SK-N-SH treated with all-trans-retinoic acid at 6 μM for 48 hours (cell line): ENCODE measurements at regions not wholly inside any gene's neighbourhood (a gene's known extent, or its start where the extent isn't known, plus 50 kb on each side); places are given as distances from the start of the nearest gene placed in this dataset.

Experiments used
- ATAC-seq: fragments of 200-7000 bp; cut with Tn5 transposase; 3 replicates; pipeline ENCODE4 v1.9.1; 2020; ENCODE audit warnings: mild to moderate bottlenecking, moderate library complexity
- ARNTL ChIP-seq: fragments of 450-650 bp; formaldehyde crosslinking; IDR thresholded peaks from 2 replicates; pipeline ENCODE4 v1.5.0; 2020; ENCODE audit warnings: low read depth, mild to moderate bottlenecking, moderate library complexity, borderline replicate concordance
- BACH2 ChIP-seq: fragments of 250-450 bp; sonication (Bioruptor Pico); IDR thresholded peaks from 2 replicates; pipeline ENCODE4 v1.9.0; 2021; ENCODE audit warnings: mild to moderate bottlenecking, borderline replicate concordance
- CSDC2 ChIP-seq: fragments of 250-450 bp; sonication (Bioruptor Pico); IDR thresholded peaks from 2 replicates; pipeline ENCODE4 v1.5.0; 2020; ENCODE audit warnings: mild to moderate bottlenecking, moderate library complexity
- CSRNP3 ChIP-seq: fragments of 250-450 bp; sonication (Bioruptor Pico); IDR thresholded peaks from 2 replicates; pipeline ENCODE4 v1.5.1; 2021; ENCODE audit warnings: mild to moderate bottlenecking, moderate library complexity
- ESRRG ChIP-seq: fragments of 250-450 bp; sonication (Bioruptor Pico); IDR thresholded peaks from 2 replicates; pipeline ENCODE4 v1.6.1; 2021; ENCODE audit warnings: mild to moderate bottlenecking
- GLIS3 ChIP-seq: fragments of 250-450 bp; sonication (Bioruptor Pico); IDR thresholded peaks from 2 replicates; pipeline ENCODE4 v1.5.0; 2020; ENCODE audit warnings: mild to moderate bottlenecking, moderate library complexity
- ISL1 ChIP-seq: fragments of 250-450 bp; sonication (Bioruptor Pico); IDR thresholded peaks from 2 replicates; pipeline ENCODE4 v2.1.2; 2022; ENCODE audit warnings: mild to moderate bottlenecking, moderate library complexity
- OSR1 ChIP-seq: fragments of 250-450 bp; sonication (Bioruptor Pico); IDR thresholded peaks from 2 replicates; pipeline ENCODE4 v1.8.0; 2022; ENCODE audit warnings: moderate library complexity, mild to moderate bottlenecking, inconsistent platforms
- PATZ1 ChIP-seq: fragments of 250-450 bp; sonication (Bioruptor Pico); IDR thresholded peaks from 2 replicates; pipeline ENCODE4 v1.8.0; 2020; ENCODE audit warnings: mild to moderate bottlenecking, moderate library complexity, borderline replicate concordance
- POU6F1 ChIP-seq: fragments of 250-450 bp; sonication (Bioruptor Pico); IDR thresholded peaks from 2 replicates; pipeline ENCODE4 v1.8.0; 2021; ENCODE audit warnings: low read depth, mild to moderate bottlenecking, moderate library complexity, borderline replicate concordance
- PPARA ChIP-seq: fragments of 250-450 bp; sonication (Bioruptor Pico); IDR thresholded peaks from 2 replicates; pipeline ENCODE4 v1.5.0; 2020; ENCODE audit warnings: mild to moderate bottlenecking, borderline replicate concordance
- RARB ChIP-seq: fragments of 250-450 bp; sonication (Bioruptor Pico); IDR thresholded peaks from 2 replicates; pipeline ENCODE4 v1.8.0; 2021; ENCODE audit warnings: mild to moderate bottlenecking, moderate library complexity
- TCF4 ChIP-seq: fragments of 250-450 bp; sonication (Bioruptor Pico); IDR thresholded peaks from 2 replicates; pipeline ENCODE4 v1.8.0; 2021; ENCODE audit warnings: mild to moderate bottlenecking, moderate library complexity, borderline replicate concordance
- TOX ChIP-seq: fragments of 250-450 bp; sonication (Bioruptor Pico); IDR thresholded peaks from 2 replicates; pipeline ENCODE4 v1.8.0; 2021; ENCODE audit warnings: mild to moderate bottlenecking, moderate library complexity, borderline replicate concordance
- TSHZ2 ChIP-seq: fragments of 250-450 bp; sonication (Bioruptor Pico); IDR thresholded peaks from 2 replicates; pipeline ENCODE4 v1.5.0; 2020; ENCODE audit warnings: mild to moderate bottlenecking, moderate library complexity
- ZC3H10 ChIP-seq: fragments of 250-450 bp; sonication (Bioruptor Pico); IDR thresholded peaks from 2 replicates; pipeline ENCODE4 v1.5.1; 2021; ENCODE audit warnings: mild to moderate bottlenecking, moderate library complexity
- ZFP3 ChIP-seq: fragments of 250-450 bp; sonication (Bioruptor Pico); IDR thresholded peaks from 2 replicates; pipeline ENCODE4 v1.5.0; 2020; ENCODE audit warnings: mild to moderate bottlenecking, moderate library complexity
- ZFP30 ChIP-seq: fragments of 450-650 bp; formaldehyde crosslinking; IDR thresholded peaks from 2 replicates; pipeline ENCODE4 v1.5.0; 2022; ENCODE audit warnings: mild to moderate bottlenecking, moderate library complexity
- ZNF70 ChIP-seq: fragments of 450-650 bp; formaldehyde crosslinking; IDR thresholded peaks from 2 replicates; pipeline ENCODE4 v1.5.0; 2020; ENCODE audit warnings: mild to moderate bottlenecking, moderate library complexity
- ZNF8 ChIP-seq: fragments of 450-650 bp; formaldehyde crosslinking; IDR thresholded peaks from 2 replicates; pipeline ENCODE4 v1.5.0; 2020; ENCODE audit warnings: mild to moderate bottlenecking, moderate library complexity

- no peak for TF ChIP-seq ZNF70 (CRISPR knock-in tag)
- TF ChIP-seq TOX (CRISPR knock-in tag), result no peak
- TF ChIP-seq PATZ1 (CRISPR knock-in tag), result no peak
- TF ChIP-seq ARNTL, result no peak
- no peak for TF ChIP-seq ZC3H10 (CRISPR knock-in tag)
- TF ChIP-seq GLIS3 (CRISPR knock-in tag), result no peak
- no peak for TF ChIP-seq ZFP30 (CRISPR knock-in tag)
- TF ChIP-seq CSDC2 (CRISPR knock-in tag), result no peak
- TF ChIP-seq BACH2, result no peak
- no peak for TF ChIP-seq RARB (CRISPR knock-in tag)
- no peak for TF ChIP-seq OSR1 (CRISPR knock-in tag)
- no peak for TF ChIP-seq ESRRG (CRISPR knock-in tag)
- TF ChIP-seq ISL1 (CRISPR knock-in tag), result no peak
- TF ChIP-seq PPARA (CRISPR knock-in tag), result no peak
- no peak for TF ChIP-seq ZFP3 (CRISPR knock-in tag)
- TF ChIP-seq TCF4 (CRISPR knock-in tag), result no peak
- TF ChIP-seq ZNF8 (CRISPR knock-in tag), result no peak
- TF ChIP-seq POU6F1 (CRISPR knock-in tag), result no peak
- TF ChIP-seq TSHZ2 (CRISPR knock-in tag), result no peak
- TF ChIP-seq, all 23 proteins: peak for 0
- no peak for ATAC-seq
These were observed 274.2 kb upstream of the MYOCD start for GRCh38 chr17:12391468-12391867.

GRCh38 chr17:12395733-12396354 lies 269.8 kb upstream of the MYOCD start:
- peak; percentile 54; the same call in 2 of the 3 replicates for ATAC-seq
- TF ChIP-seq PPARA (CRISPR knock-in tag), result no peak
- TF ChIP-seq ZFP3 (CRISPR knock-in tag), result no peak

GRCh38 chr17:12398441-12399051 lies 267.1 kb upstream of the MYOCD start:
- ATAC-seq, result no peak
- TF ChIP-seq RARB (CRISPR knock-in tag) (no peak), CSRNP3 (CRISPR knock-in tag) (no peak), OSR1 (CRISPR knock-in tag) (no peak), ESRRG (CRISPR knock-in tag) (no peak), PATZ1 (CRISPR knock-in tag) (no peak), PPARA (CRISPR knock-in tag) (no peak), CSDC2 (CRISPR knock-in tag) (no peak), ZNF8 (CRISPR knock-in tag) (no peak)
